Hepatocyte (in vitro differentiated cells): ENCODE measurements at regions not wholly inside any gene's neighbourhood (a gene's known extent, or its start where the extent isn't known, plus 50 kb on each side); places are given as distances from the start of the nearest gene placed in this dataset.

Source experiments
- EZH2 ChIP-seq: fragments of 200-600 bp; sonication (generic); IDR thresholded peaks from 2 replicates; pipeline ENCODE4 v1.6.1; 2016; ENCODE audit warnings: antibody characterized with exemption, mild to moderate bottlenecking, borderline replicate concordance
- EZH2phosphoT487 ChIP-seq: fragments of 200-600 bp; sonication (generic); IDR thresholded peaks from one replicate; pipeline ENCODE4 v1.6.1; 2018; ENCODE audit warnings: antibody characterized with exemption, mild to moderate bottlenecking, low read depth, moderate library complexity; ENCODE audit not compliant: unreplicated experiment, severe bottlenecking
- TF ChIP-seq, protein P1 (sequence below): fragments of 200-600 bp; sonication (generic); IDR thresholded peaks from 2 replicates; pipeline ENCODE4 v1.5.1; 2016; ENCODE audit warnings: antibody characterized with exemption, mild to moderate bottlenecking; ENCODE audit not compliant: poor library complexity

DNA sequence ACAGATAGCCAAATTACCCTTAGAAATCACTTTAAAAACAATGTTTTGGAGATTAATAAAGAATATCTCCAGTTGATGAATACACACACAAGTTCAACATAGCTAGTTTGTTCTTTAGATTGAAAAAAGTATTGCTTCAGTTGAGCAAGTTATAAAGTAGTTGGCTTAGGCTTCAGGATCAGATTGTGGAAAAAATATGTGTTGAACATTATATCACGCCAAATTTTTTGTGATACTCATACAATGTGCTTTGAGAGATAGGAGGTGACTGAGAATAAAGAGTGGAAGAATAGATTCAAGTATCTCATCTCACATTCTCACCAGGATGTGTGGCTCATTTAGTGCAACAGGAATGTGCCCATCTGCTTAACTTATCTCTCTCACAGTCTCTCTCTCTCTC lies 553.3 kb downstream of the HTR7 start:
- TF ChIP-seq, protein P1, sequence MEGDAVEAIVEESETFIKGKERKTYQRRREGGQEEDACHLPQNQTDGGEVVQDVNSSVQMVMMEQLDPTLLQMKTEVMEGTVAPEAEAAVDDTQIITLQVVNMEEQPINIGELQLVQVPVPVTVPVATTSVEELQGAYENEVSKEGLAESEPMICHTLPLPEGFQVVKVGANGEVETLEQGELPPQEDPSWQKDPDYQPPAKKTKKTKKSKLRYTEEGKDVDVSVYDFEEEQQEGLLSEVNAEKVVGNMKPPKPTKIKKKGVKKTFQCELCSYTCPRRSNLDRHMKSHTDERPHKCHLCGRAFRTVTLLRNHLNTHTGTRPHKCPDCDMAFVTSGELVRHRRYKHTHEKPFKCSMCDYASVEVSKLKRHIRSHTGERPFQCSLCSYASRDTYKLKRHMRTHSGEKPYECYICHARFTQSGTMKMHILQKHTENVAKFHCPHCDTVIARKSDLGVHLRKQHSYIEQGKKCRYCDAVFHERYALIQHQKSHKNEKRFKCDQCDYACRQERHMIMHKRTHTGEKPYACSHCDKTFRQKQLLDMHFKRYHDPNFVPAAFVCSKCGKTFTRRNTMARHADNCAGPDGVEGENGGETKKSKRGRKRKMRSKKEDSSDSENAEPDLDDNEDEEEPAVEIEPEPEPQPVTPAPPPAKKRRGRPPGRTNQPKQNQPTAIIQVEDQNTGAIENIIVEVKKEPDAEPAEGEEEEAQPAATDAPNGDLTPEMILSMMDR: no peak
- TF ChIP-seq EZH2 (no peak), EZH2phosphoT487 (no peak)
